H1 (cell line): ENCODE measurements at regions not wholly inside any gene's neighbourhood (a gene's known extent, or its start where the extent isn't known, plus 50 kb on each side); places are given as distances from the start of the nearest gene placed in this dataset.

ENCODE experiments used
- CTCF ChIP-seq, 3 experiments: IDR thresholded peaks; 1 replicate in 2 of 3; 2 replicates in 1 of 3; pipeline versions ENCODE4 v1.5.1 to v1.6.1; 2011; ENCODE audit warnings: low read length in 3 of 3, mild to moderate bottlenecking in 3 of 3, inconsistent platforms in 2 of 3, low read depth in 1 of 3, moderate library complexity in 1 of 3; ENCODE audit not compliant: insufficient read depth in 1 of 3; ENCODE audit errors: control extremely low read depth in 1 of 3
- NRF1 ChIP-seq: IDR thresholded peaks from 2 replicates; pipeline ENCODE4 v1.6.1; 2011; ENCODE audit warnings: mild to moderate bottlenecking, low read depth, low read length, improper control_type of control experiment
- SIRT6 ChIP-seq: IDR thresholded peaks from one replicate; pipeline ENCODE4 v1.7.1; 2012; ENCODE audit warnings: low read length, inconsistent platforms
- USF2 ChIP-seq: IDR thresholded peaks from 2 replicates; pipeline ENCODE4 v1.6.1; 2011; ENCODE audit warnings: low read length, improper control_type of control experiment

- no peak for TF ChIP-seq CTCF (IDR thresholded peaks at IDR 0.05; ENCODE audit: control extremely low read depth in 1 of 3, insufficient read depth in 1 of 3, low read depth in 1 of 3, low read length in 3 of 3)
- TF ChIP-seq SIRT6 = no peak
- no peak for TF ChIP-seq NRF1
- TF ChIP-seq USF2 = no peak
Measured at GRCh38 chr15:69722924-69723323, 270.3 kb downstream of the RPLP1 start (continued).
